H1 (cell line): ENCODE measurements at regions not wholly inside any gene's neighbourhood (a gene's known extent, or its start where the extent isn't known, plus 50 kb on each side); places are given as distances from the start of the nearest gene placed in this dataset.

Experiments
- CTCF ChIA-PET: fragments of 300-600 bp; sonication (Branson Sonifier 250); formaldehyde crosslinking; loops from one replicate; lab custom pipeline; 2021; ENCODE audit not compliant: partially characterized antibody; lab: Charles Lee
- POLR2A ChIA-PET: fragments of 300-600 bp; sonication (Branson Sonifier 250); formaldehyde crosslinking; loops from one replicate; lab custom pipeline; 2021; ENCODE audit warnings: inconsistent platforms; ENCODE audit not compliant: partially characterized antibody; lab: Charles Lee
- DNase-seq, 2 experiments: peaks; one replicate each; pipeline versions ENCODE4 v3.0.0 to v3.0.0-alpha.2; 2010 to 2022; ENCODE audit warnings: low spot score in 2 of 2, low read depth in 1 of 2, mixed read lengths in 1 of 2
- FAIRE-seq: peaks from 2 replicates; lab custom pipeline; 2011; peaks lifted over from hg19 to GRCh38; lab: Jason Lieb, UNC
- H2AFZ ChIP-seq: 2 replicates; pipeline ENCODE4 v1.8.1; 2012; ENCODE audit warnings: low read length, inconsistent platforms
- H2AK5ac ChIP-seq: 2 replicates; pipeline ENCODE4 v1.6.1; 2013; ENCODE audit warnings: low read depth, low read length
- H2BK120ac ChIP-seq: replicated peaks from 2 replicates; pipeline ENCODE3; 2013; ENCODE audit warnings: low read depth, low read length, inconsistent platforms
- H2BK12ac ChIP-seq: 2 replicates; pipeline ENCODE4 v1.6.1; 2013; ENCODE audit warnings: low read depth, low read length
- H2BK15ac ChIP-seq: 2 replicates; pipeline ENCODE4 v1.6.1; 2013; ENCODE audit warnings: low read length
- H2BK20ac ChIP-seq: 2 replicates; pipeline ENCODE4 v1.6.1; 2013; ENCODE audit warnings: low read length
- H2BK5ac ChIP-seq: 2 replicates; pipeline ENCODE4 v1.6.1; 2013; ENCODE audit warnings: low read depth, low read length
- H3K14ac ChIP-seq: 2 replicates; pipeline ENCODE4 v1.6.1; 2013; ENCODE audit warnings: inconsistent platforms; ENCODE audit not compliant: insufficient read length
- H3K18ac ChIP-seq: 2 replicates; pipeline ENCODE4 v1.6.1; 2013; ENCODE audit warnings: low read length; ENCODE audit errors: extremely low read depth
- H3K23ac ChIP-seq: 2 replicates; pipeline ENCODE4 v1.6.1; 2013; ENCODE audit warnings: inconsistent platforms; ENCODE audit not compliant: insufficient read length
- H3K23me2 ChIP-seq: 2 replicates; pipeline ENCODE4 v1.6.1; 2013; ENCODE audit warnings: low read depth, low read length
- H3K27ac ChIP-seq: 2 replicates; pipeline ENCODE4 v1.6.1; 2011; ENCODE audit warnings: low read depth, low read length, inconsistent platforms
- H3K27me3 ChIP-seq, 4 experiments: replicated peaks in 1 of 4; 1 replicate in 1 of 4; 2 replicates in 3 of 4; pipeline versions ENCODE4 v1.6.1 to v1.8.1; 2011 to 2013; ENCODE audit warnings: low read length in 3 of 4, mild to moderate bottlenecking in 3 of 4, inconsistent platforms in 2 of 4, mixed read lengths in 2 of 4, moderate library complexity in 1 of 4; ENCODE audit not compliant: control insufficient read depth in 3 of 4, insufficient read depth in 3 of 4; ENCODE audit errors: extremely low read depth in 1 of 4
- H3K36me3 ChIP-seq, 4 experiments: 2 replicates each; pipeline versions ENCODE4 v1.6.1 to v1.8.1; 2011 to 2013; ENCODE audit warnings: mild to moderate bottlenecking in 4 of 4, low read length in 3 of 4, moderate library complexity in 2 of 4, control low read depth in 1 of 4, inconsistent platforms in 1 of 4; ENCODE audit not compliant: insufficient read depth in 4 of 4, control insufficient read depth in 2 of 4
- H3K4ac ChIP-seq: replicated peaks from 2 replicates; pipeline ENCODE3; 2013; ENCODE audit warnings: low read length, low read depth, mixed read lengths, inconsistent platforms; ENCODE audit not compliant: insufficient read length
- H3K4me1 ChIP-seq, 4 experiments: replicated peaks in 1 of 4; 1 replicate in 1 of 4; 2 replicates in 3 of 4; pipeline versions ENCODE4 v1.6.1 to v1.8.1; 2011 to 2013; ENCODE audit warnings: low read length in 3 of 4, inconsistent platforms in 2 of 4, mixed read lengths in 1 of 4; ENCODE audit not compliant: insufficient read depth in 4 of 4, control insufficient read depth in 3 of 4
- H3K4me2 ChIP-seq, 2 experiments: 2 replicates each; pipeline versions ENCODE4 v1.6.1 to v1.8.1; 2011 to 2013; ENCODE audit warnings: low read depth in 2 of 2, low read length in 2 of 2, control low read depth in 1 of 2, inconsistent platforms in 1 of 2, mild to moderate bottlenecking in 1 of 2; ENCODE audit not compliant: insufficient read depth in 1 of 2
- H3K4me3 ChIP-seq, 4 experiments: fragments of 200-600, 300-600 bp in 1 of 4; sonication (generic), shearing (Covaris generic), sonication (Bioruptor Twin) in 1 of 4; 2 replicates each; pipeline versions ENCODE4 v1.5.1 to v1.8.1; 2011 to 2016; ENCODE audit warnings: low read length in 4 of 4, low read depth in 3 of 4, control low read depth in 2 of 4, inconsistent platforms in 2 of 4, mild to moderate bottlenecking in 2 of 4, mixed read lengths in 1 of 4, moderate library complexity in 1 of 4; ENCODE audit not compliant: insufficient read depth in 2 of 4; ENCODE audit errors: extremely low read depth in 1 of 4
- H3K56ac ChIP-seq: replicated peaks from 2 replicates; pipeline ENCODE3; 2013; ENCODE audit warnings: low read depth, mild to moderate bottlenecking, mixed read lengths, low read length, inconsistent platforms; ENCODE audit not compliant: insufficient read length
- H3K79me1 ChIP-seq: 2 replicates; pipeline ENCODE4 v1.6.1; 2013; ENCODE audit warnings: low read depth, low read length, control low read depth
- H3K79me2 ChIP-seq, 2 experiments: 2 replicates each; pipeline versions ENCODE4 v1.6.1 to v1.8.1; 2012 to 2013; ENCODE audit warnings: low read length in 2 of 2, mild to moderate bottlenecking in 2 of 2, inconsistent platforms in 1 of 2; ENCODE audit not compliant: insufficient read depth in 2 of 2, control insufficient read depth in 1 of 2
- H3K9ac ChIP-seq, 4 experiments: replicated peaks in 1 of 4; 1 replicate in 1 of 4; 2 replicates in 3 of 4; pipeline versions ENCODE4 v1.6.1 to v1.8.1; 2011 to 2013; ENCODE audit warnings: low read depth in 3 of 4, low read length in 3 of 4, control low read depth in 2 of 4, mild to moderate bottlenecking in 2 of 4, moderate library complexity in 2 of 4, inconsistent platforms in 1 of 4; ENCODE audit errors: extremely low read depth in 1 of 4
- H3K9me3 ChIP-seq, 2 experiments: 2 replicates each; pipeline versions ENCODE4 v1.6.1 to v1.8.1; 2012 to 2013; ENCODE audit warnings: mild to moderate bottlenecking in 2 of 2, moderate library complexity in 2 of 2, control low read depth in 1 of 2, inconsistent platforms in 1 of 2, low read depth in 1 of 2, low read length in 1 of 2, mixed read lengths in 1 of 2; ENCODE audit not compliant: insufficient read depth in 2 of 2
- H4K20me1 ChIP-seq, 2 experiments: replicated peaks in 1 of 2; 2 replicates each; pipeline versions ENCODE3 to v1.8.1; 2011 to 2013; ENCODE audit warnings: inconsistent platforms in 2 of 2, low read length in 2 of 2, mild to moderate bottlenecking in 1 of 2; ENCODE audit not compliant: insufficient read depth in 2 of 2, control insufficient read depth in 1 of 2
- H4K5ac ChIP-seq: 2 replicates; pipeline ENCODE4 v1.6.1; 2013; ENCODE audit warnings: low read length, low read depth, mixed read lengths, inconsistent platforms; ENCODE audit not compliant: insufficient read length
- H4K8ac ChIP-seq: 2 replicates; pipeline ENCODE4 v1.8.0; 2013; ENCODE audit warnings: mild to moderate bottlenecking, moderate library complexity, low read length, inconsistent platforms; ENCODE audit not compliant: insufficient read depth; ENCODE audit errors: extremely low read depth
- H4K91ac ChIP-seq: replicated peaks from 2 replicates; pipeline ENCODE3; 2013; ENCODE audit warnings: low read length, mixed read lengths, inconsistent platforms; ENCODE audit not compliant: insufficient read length
- CBX8 ChIP-seq: fragments of 300-800, 300-1000 bp; sonication (generic); IDR thresholded peaks from 2 replicates; pipeline ENCODE4 v1.7.1; 2016; ENCODE audit warnings: low read depth, low read length, borderline replicate concordance
- E2F6 ChIP-seq: IDR thresholded peaks from 2 replicates; pipeline ENCODE4 v1.6.1; 2012; ENCODE audit warnings: inconsistent platforms
- JUND ChIP-seq: IDR thresholded peaks from 2 replicates; pipeline ENCODE4 v1.6.1; 2011; ENCODE audit warnings: mild to moderate bottlenecking, improper control_type of control experiment, low read length
- KDM5A ChIP-seq: fragments of 200-600 bp; IDR thresholded peaks from 2 replicates; pipeline ENCODE4 v1.7.1; 2012; ENCODE audit warnings: mild to moderate bottlenecking, low read length, inconsistent platforms, mixed read lengths
- POLR2A ChIP-seq, 2 experiments: IDR thresholded peaks; 1 replicate in 1 of 2; 2 replicates in 1 of 2; pipeline ENCODE4 v1.6.1; 2011; ENCODE audit warnings: low read depth in 2 of 2, low read length in 2 of 2, mild to moderate bottlenecking in 2 of 2; ENCODE audit errors: control extremely low read depth in 1 of 2
- RNF2 ChIP-seq: fragments of 200-900, 300-1000 bp; sonication (generic); IDR thresholded peaks from 2 replicates; pipeline ENCODE4 v1.7.1; 2016; ENCODE audit warnings: borderline replicate concordance, low read depth, mild to moderate bottlenecking, antibody characterized with exemption, low read length; ENCODE audit not compliant: poor library complexity, severe bottlenecking; ENCODE audit errors: missing control alignments
- SRF ChIP-seq: IDR thresholded peaks from 2 replicates; pipeline ENCODE4 v1.6.1; 2011; ENCODE audit warnings: mild to moderate bottlenecking, low read depth, low read length, moderate library complexity
- TAF7 ChIP-seq: optimal IDR thresholded peaks from 2 replicates; pipeline ENCODE3; 2011; ENCODE audit warnings: low read depth, mild to moderate bottlenecking, inconsistent platforms, low read length, moderate library complexity, borderline replicate concordance
- WGBS, 2 experiments: shearing (Covaris generic) in 1 of 2; methylation state at CpG; one replicate each; pipeline versions ENCODE4 v1.1.6 to v1.1.7; 2013 to 2015; ENCODE audit warnings: low lambda C conversion rate in 2 of 2, mixed read lengths in 2 of 2, inconsistent platforms in 1 of 2, low coverage in 1 of 2, missing lambda C conversion rate in 1 of 2; ENCODE audit not compliant: insufficient replicate concordance in 2 of 2, insufficient coverage in 1 of 2, insufficient read length in 1 of 2; ENCODE audit errors: extremely low coverage in 1 of 2, missing lambda C conversion rate in 1 of 2; 5-methylcytosine and 5-hydroxymethylcytosine counted together

- Histone ChIP-seq H3K4me1 (no peaks in the 10 kb centered on the region), H3K23me2 (no peaks in the 10 kb centered on the region), H4K20me1 (no peaks in the 10 kb centered on the region), H3K23ac (no peak overlapping the region), H4K8ac (no peak overlapping the region), H3K79me2 (no peaks in the 10 kb centered on the region), H3K36me3 (no peaks in the 10 kb centered on the region), H3K14ac (no peak overlapping the region), H3K9ac (no peak overlapping the region), H2BK20ac (no peak overlapping the region), H4K5ac (no peak overlapping the region), H2BK120ac (no peak overlapping the region), H2BK12ac (no peak overlapping the region), H4K91ac (no peak overlapping the region), H3K9me3 (no peaks in the 10 kb centered on the region), H3K27ac (no peak overlapping the region), H3K4me2 (no peak overlapping the region), H3K56ac (no peak overlapping the region), H3K18ac (no peak overlapping the region), H3K79me1 (no peaks in the 10 kb centered on the region), H3K27me3 (no peaks in the 10 kb centered on the region), H2AFZ (no peak overlapping the region; the same call in 1 of the 2 replicates), H3K4ac (no peak overlapping the region), H2BK5ac (no peak overlapping the region), H2AK5ac (no peak overlapping the region), H2BK15ac (no peak overlapping the region), H3K4me3 (no peak overlapping the region)
- TF ChIP-seq CBX8 (no peak), SRF (no peak), JUND (no peak), KDM5A (no peak), POLR2A (IDR thresholded peaks at IDR 0.05; ENCODE audit: control extremely low read depth in 1 of 2, low read depth in 2 of 2, low read length in 2 of 2) (no peak), TAF7 (no peak), RNF2 (no peak), E2F6 (no peak)
- FAIRE-seq (no peak), DNase-seq (no peak)
- 95% methylated on average over 2 of the region's 2 CpGs; no CpG with 5 or more reads in 1 of the 2 experiments for WGBS, 2 experiments
- POLR2A ChIA-PET: no interaction called here
- CTCF ChIA-PET: no interaction called here
Observed at GRCh38 chr11:21727102-21727501, 465.8 kb upstream of the ANO5 start.
